Tibial nerve (tissue), 4 donors: ENCODE measurements at regions not wholly inside any gene's neighbourhood (a gene's known extent, or its start where the extent isn't known, plus 50 kb on each side); places are given as distances from the start of the nearest gene placed in this dataset.

Experiments
- DNase-seq, 2 donors: peaks; one replicate each; pipeline ENCODE4 v3.0.0-alpha.2; 2019; ENCODE audit warnings: low spot score in 2 of 2
- H3K27ac ChIP-seq, 4 donors: fragments of 200-600 bp; sonication (generic) in 3 of 4; one replicate each; pipeline ENCODE4 v1.5.1; 2017 to 2019; ENCODE audit warnings: mild to moderate bottlenecking in 1 of 4
- H3K27me3 ChIP-seq, 2 donors: fragments of 200-600 bp; sonication (generic) in 1 of 2; one replicate each; pipeline versions ENCODE4 v1.5.1 to v1.6.0; 2017 to 2019
- H3K36me3 ChIP-seq, 3 donors: fragments of 200-600 bp; sonication (generic); one replicate each; pipeline ENCODE4 v1.5.1; 2018 to 2019
- H3K4me1 ChIP-seq, 4 donors: fragments of 200-600 bp; sonication (generic) in 3 of 4; one replicate each; pipeline ENCODE4 v1.5.1; 2017 to 2019
- H3K4me3 ChIP-seq, 4 donors: fragments of 200-600 bp; sonication (generic) in 3 of 4; one replicate each; pipeline ENCODE4 v1.5.1; 2017 to 2019; ENCODE audit warnings: mild to moderate bottlenecking in 1 of 4, moderate library complexity in 1 of 4
- H3K9me3 ChIP-seq, 4 donors: fragments of 200-600 bp; sonication (generic) in 3 of 4; one replicate each; pipeline ENCODE4 v1.5.1; 2017 to 2019
- EP300 ChIP-seq, 2 donors: sonication (generic); formaldehyde crosslinking; IDR thresholded peaks; one replicate each; pipeline ENCODE4 v1.6.1; 2017; ENCODE audit warnings: antibody characterized with exemption in 2 of 2, mild to moderate bottlenecking in 1 of 2
- POLR2A ChIP-seq, 2 donors: fragments of 450-650 bp; IDR thresholded peaks; one replicate each; pipeline ENCODE4 v1.6.1; 2017; ENCODE audit warnings: antibody characterized with exemption in 2 of 2, mild to moderate bottlenecking in 2 of 2, moderate library complexity in 2 of 2
- WGBS, 2 donors: methylation state at CpG; one replicate each; pipeline ENCODE4 v1.1.5; 2018; 5-methylcytosine and 5-hydroxymethylcytosine counted together
- TF ChIP-seq, protein P1 (sequence below), 5 experiments: fragments of 200-600 bp in 3 of 5; fragments of 450-650 bp in 2 of 5; sonication (generic) in 3 of 5; IDR thresholded peaks; one replicate each; pipeline ENCODE4 v1.5.1; 2016 to 2019; ENCODE audit warnings: antibody characterized with exemption in 5 of 5, mild to moderate bottlenecking in 3 of 5, moderate library complexity in 2 of 5

DNA sequence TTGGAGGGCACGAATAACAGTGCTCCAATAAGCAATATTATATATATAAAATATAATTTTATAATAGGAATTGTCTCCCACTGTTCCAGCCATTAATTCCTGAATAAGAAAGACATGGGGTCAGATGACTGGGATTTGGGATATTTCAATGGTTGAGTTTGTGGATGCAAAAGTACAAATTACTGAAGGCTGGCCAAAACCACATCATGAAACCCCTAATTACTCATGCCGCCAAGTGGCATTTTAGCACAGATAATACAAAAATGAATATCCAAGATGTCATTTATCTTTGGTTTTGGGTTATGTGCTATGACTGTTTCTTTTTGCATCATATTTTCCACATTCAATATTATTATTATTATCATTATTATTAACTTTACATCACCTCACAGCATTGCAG is 261.4 kb upstream of the TBX3 start:
- Histone ChIP-seq H3K27ac (no peak overlapping the region), H3K27me3 (no peaks in the 10 kb centered on the region), H3K4me3 (no peak overlapping the region), H3K9me3 (no peaks in the 10 kb centered on the region), H3K4me1 (no peaks in the 10 kb centered on the region), H3K36me3 (no peaks in the 10 kb centered on the region)
- TF ChIP-seq, protein P1, sequence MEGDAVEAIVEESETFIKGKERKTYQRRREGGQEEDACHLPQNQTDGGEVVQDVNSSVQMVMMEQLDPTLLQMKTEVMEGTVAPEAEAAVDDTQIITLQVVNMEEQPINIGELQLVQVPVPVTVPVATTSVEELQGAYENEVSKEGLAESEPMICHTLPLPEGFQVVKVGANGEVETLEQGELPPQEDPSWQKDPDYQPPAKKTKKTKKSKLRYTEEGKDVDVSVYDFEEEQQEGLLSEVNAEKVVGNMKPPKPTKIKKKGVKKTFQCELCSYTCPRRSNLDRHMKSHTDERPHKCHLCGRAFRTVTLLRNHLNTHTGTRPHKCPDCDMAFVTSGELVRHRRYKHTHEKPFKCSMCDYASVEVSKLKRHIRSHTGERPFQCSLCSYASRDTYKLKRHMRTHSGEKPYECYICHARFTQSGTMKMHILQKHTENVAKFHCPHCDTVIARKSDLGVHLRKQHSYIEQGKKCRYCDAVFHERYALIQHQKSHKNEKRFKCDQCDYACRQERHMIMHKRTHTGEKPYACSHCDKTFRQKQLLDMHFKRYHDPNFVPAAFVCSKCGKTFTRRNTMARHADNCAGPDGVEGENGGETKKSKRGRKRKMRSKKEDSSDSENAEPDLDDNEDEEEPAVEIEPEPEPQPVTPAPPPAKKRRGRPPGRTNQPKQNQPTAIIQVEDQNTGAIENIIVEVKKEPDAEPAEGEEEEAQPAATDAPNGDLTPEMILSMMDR (IDR thresholded peaks at IDR 0.05), result no peak
- TF ChIP-seq POLR2A (IDR thresholded peaks at IDR 0.05), result no peak
- no peak for TF ChIP-seq EP300 (IDR thresholded peaks at IDR 0.05)
- 72 to 95% methylated on average over 2 of the region's 2 CpGs for WGBS, 2 donors
- no peak for DNase-seq

DNA sequence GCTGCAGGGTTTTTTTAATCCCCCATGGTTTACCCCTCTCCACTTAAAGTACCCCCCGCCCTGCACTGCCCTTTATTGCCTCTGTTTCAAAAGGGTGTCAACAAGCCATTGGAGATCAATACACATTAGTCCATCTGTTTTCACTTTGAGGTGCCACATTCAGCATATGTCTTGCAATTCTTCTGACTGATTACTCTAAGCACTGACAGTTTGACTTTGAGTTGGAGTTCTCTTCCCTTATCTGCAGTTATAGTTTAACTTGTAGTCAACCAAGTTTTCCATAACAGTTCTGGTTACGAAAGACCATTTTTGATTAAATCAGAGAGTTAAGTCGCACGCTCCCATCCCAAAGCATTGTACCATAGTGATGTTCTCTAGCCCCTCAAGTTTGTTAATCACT is 260.8 kb upstream of the TBX3 start:
- Histone ChIP-seq H3K27ac (no peak overlapping the region), H3K4me1 (no peaks in the 10 kb centered on the region), H3K4me3 (no peak overlapping the region), H3K36me3 (no peaks in the 10 kb centered on the region), H3K9me3 (no peaks in the 10 kb centered on the region), H3K27me3 (no peaks in the 10 kb centered on the region)
- WGBS, 2 donors, result 88 to 94% methylated on average over 4 of the region's 4 CpGs
- DNase-seq, result no peak
- TF ChIP-seq EP300 (IDR thresholded peaks at IDR 0.05) (no peak), POLR2A (IDR thresholded peaks at IDR 0.05) (no peak)
- TF ChIP-seq, protein P1 (IDR thresholded peaks at IDR 0.05), result no peak

DNA sequence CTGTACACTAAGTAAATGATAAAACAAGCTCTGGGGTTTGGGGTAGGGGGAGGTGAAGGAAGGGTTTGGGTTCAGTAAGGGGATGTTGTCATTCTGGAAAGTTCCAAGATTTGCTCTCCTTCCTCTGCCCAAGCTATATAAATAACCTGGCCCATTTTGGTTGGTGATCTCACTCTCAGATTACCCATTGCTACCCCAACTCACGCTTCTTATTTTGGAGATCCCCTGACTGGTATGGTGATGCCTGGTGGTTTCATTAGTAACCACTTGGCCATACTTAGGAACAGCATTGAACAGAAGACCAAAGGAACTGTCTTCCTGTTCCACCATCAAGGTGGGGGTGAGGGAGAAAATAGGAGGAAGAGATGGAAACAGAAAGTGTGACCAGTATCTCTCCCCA is 259.6 kb upstream of the TBX3 start:
- DNase-seq, result no peak
- H3K27ac ChIP-seq, result no peak overlapping the region
- H3K4me1 ChIP-seq, result no peaks in the 10 kb centered on the region
- no peaks in the 10 kb centered on the region for H3K27me3 ChIP-seq
- H3K4me3 ChIP-seq, result no peak overlapping the region
- TF ChIP-seq POLR2A (IDR thresholded peaks at IDR 0.05), result no peak
- no peak for TF ChIP-seq EP300 (IDR thresholded peaks at IDR 0.05)
- TF ChIP-seq, protein P1 (IDR thresholded peaks at IDR 0.05), result no peak
- WGBS, 2 donors, result 89 to 100% methylated on average over 1 of the region's 1 CpG
- peaks cover 0 to 4% (median 0%) of the 10 kb centered on the region in 4 donors for H3K9me3 ChIP-seq
- H3K36me3 ChIP-seq, result no peaks in the 10 kb centered on the region

DNA sequence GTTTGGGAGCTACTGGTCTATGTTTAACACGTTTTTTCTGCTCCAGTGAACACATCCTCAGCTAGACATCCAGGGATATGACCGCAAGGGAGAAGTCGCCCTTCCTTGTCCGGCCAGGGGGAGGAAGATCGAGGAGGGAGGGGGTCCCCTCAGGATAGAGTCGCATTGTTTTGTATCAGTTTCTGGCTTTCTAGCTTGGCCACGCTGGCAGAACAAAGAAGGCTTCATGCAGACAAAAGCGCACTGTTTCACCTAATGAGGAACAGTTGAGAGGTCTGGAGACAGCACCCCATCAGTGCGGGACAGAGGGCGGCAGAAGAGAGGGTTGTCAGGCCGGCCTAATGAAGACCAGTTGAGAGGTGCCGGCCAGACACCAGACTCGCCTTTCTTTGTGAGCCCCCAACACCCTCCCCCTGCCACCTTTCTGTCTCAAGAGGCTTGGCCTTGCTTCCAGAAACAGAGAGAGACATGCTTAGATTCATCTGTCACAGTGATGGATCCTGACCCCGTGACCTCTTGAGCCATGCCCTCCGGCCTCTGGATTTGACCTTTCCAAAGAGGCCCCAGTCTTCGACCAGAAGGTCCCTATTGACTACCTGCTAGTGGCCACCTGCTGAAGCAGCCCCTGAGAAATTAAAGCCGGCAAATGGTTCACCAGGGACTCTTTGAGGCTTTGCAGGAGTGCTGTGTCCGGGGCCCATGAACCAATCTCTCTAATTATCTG is 254.7 kb upstream of the TBX3 start:
- DNase-seq, result no peak
- H3K4me1 ChIP-seq, result no peaks in the 10 kb centered on the region
- H3K36me3 ChIP-seq, result no peaks in the 10 kb centered on the region
- WGBS, 2 donors, result 56 to 58% methylated on average over 18 of the region's 18 CpGs
- H3K27ac ChIP-seq, result no peak overlapping the region
- no peak overlapping the region for H3K4me3 ChIP-seq
- no peak for TF ChIP-seq EP300 (IDR thresholded peaks at IDR 0.05)
- no peak for TF ChIP-seq POLR2A (IDR thresholded peaks at IDR 0.05)
- TF ChIP-seq, protein P1 (IDR thresholded peaks at IDR 0.05), result no peak
- no peaks in the 10 kb centered on the region for H3K27me3 ChIP-seq
- peaks cover 0 to 5% (median 0%) of the 10 kb centered on the region in 4 donors for H3K9me3 ChIP-seq

DNA sequence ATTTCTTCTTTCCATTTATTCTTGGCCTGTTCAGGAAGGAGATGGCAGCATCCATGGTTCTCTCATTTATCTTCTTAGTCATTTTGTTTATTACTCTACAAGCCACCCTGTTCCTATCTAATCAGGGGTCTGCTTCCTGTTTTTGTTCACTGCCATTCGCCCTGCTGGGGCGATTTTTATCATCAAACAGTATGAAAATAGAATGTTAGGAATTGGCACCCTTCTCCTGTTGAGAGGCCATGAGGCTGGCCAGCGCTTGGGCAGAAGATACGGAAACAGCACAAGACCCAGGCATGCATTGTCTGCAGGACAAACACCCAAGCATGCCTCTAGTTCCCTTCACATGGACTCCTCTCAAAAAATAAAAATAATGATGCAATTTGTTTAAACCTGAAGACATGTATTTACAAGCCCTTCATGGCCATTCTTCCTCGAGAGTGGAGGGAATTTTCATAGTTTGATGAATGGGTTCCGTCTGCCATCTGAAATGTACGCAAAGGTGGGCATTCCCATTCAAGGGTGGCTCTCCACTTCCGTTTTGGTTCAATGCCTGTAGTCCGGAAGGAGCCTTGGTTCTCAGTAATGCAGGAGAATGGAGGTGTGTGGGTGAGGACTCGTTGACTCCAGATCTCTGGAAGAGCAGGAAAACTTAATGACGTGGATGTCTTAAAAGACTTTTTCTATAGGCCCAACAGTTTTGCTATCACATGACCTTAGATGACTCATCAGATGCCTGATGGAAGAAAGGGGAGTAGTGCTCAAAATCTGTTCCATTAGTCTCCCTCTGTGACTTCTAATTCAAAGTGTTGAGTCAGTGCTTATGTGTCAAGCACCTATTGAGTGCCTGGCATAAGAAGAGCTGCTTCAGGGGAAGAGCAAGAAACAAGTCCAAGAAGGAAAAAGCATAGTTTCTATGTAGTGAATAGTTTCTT is 252.4 kb upstream of the TBX3 start:
- Histone ChIP-seq H3K4me1 (no peaks in the 10 kb centered on the region), H3K9me3 (peaks cover 0 to 10% (median 0%) of the 10 kb centered on the region in 4 donors), H3K4me3 (no peak overlapping the region), H3K36me3 (no peaks in the 10 kb centered on the region), H3K27me3 (no peaks in the 10 kb centered on the region), H3K27ac (no peak overlapping the region)
- WGBS, 2 donors, result 69 to 70% methylated on average over 11 of the region's 11 CpGs
- TF ChIP-seq, protein P1 (IDR thresholded peaks at IDR 0.05), result no peak
- TF ChIP-seq POLR2A (IDR thresholded peaks at IDR 0.05) (no peak), EP300 (IDR thresholded peaks at IDR 0.05) (no peak)
- no peak for DNase-seq
